T-helper 2 cell treated with Interferon-gamma antibody and Interleukin-4, amounts not matched to agents 100 ng/mL and 5 ng/mL, for 36 hours (primary cell): ENCODE measurements at regions not wholly inside any gene's neighbourhood (a gene's known extent, or its start where the extent isn't known, plus 50 kb on each side); places are given as distances from the start of the nearest gene placed in this dataset.

Source experiments
- intact Hi-C: fragments of 100-400 bp; cut with micrococcal nuclease; formaldehyde crosslinking; loops from one replicate; pipeline ENCODE4 v1.15.1; 2023

- intact Hi-C loops = no loop called here
These were observed 148.2 kb upstream of the NCK2 start for GRCh38 chr2:105596411-105596921.

- intact Hi-C loops = no loop called here
These were observed 149.2 kb upstream of the NCK2 start for GRCh38 chr2:105595536-105595935.

GRCh38 chr2:105593221-105593967 is 151.3 kb upstream of the NCK2 start:
- intact Hi-C loops = no loop called here

- intact Hi-C loops = no loop called here
These were observed 152.4 kb upstream of the NCK2 start for GRCh38 chr2:105592288-105592687.

GRCh38 chr2:105590780-105591660 is 153.7 kb upstream of the NCK2 start:
- intact Hi-C loops = no loop called here

GRCh38 chr2:105588581-105588980 is 156.1 kb upstream of the NCK2 start:
- intact Hi-C loops = no loop called here

- intact Hi-C loops = no loop called here
These were observed 157.1 kb upstream of the NCK2 start for GRCh38 chr2:105587637-105588036.

- intact Hi-C loops = no loop called here
These were observed 160.2 kb upstream of the NCK2 start for GRCh38 chr2:105584435-105585010.

GRCh38 chr2:105582952-105583660 is 161.6 kb upstream of the NCK2 start:
- intact Hi-C loops = no loop called here

- intact Hi-C loops = no loop called here
These were observed 163.2 kb upstream of the NCK2 start for GRCh38 chr2:105581555-105581944.

- intact Hi-C loops = no loop called here
These were observed 163.7 kb upstream of the NCK2 start for GRCh38 chr2:105580870-105581554.

GRCh38 chr2:105580216-105580615 is 164.5 kb upstream of the NCK2 start:
- intact Hi-C loops = no loop called here

- intact Hi-C loops = no loop called here
These were observed 166.5 kb upstream of the NCK2 start for GRCh38 chr2:105578166-105578565.

- intact Hi-C loops = loop anchor here (2.0 kb wide), 2 partner anchors 209 to 517 kb away; no protein-coding TSS in a partner anchor
These were observed 166.9 kb upstream of the NCK2 start for GRCh38 chr2:105577762-105578161.

- intact Hi-C loops = loop anchor here (1.0 to 2.0 kb wide), 3 partner anchors 210 to 518 kb away; no protein-coding TSS in a partner anchor
These were observed 168.1 kb upstream of the NCK2 start for GRCh38 chr2:105576440-105577241.

GRCh38 chr2:105576050-105576439 is 168.7 kb upstream of the NCK2 start:
- intact Hi-C loops = loop anchor here (1.0 to 2.0 kb wide), 3 partner anchors 211 to 519 kb away; no protein-coding TSS in a partner anchor

GRCh38 chr2:105575499-105576025 is 169.2 kb upstream of the NCK2 start:
- intact Hi-C loops = loop anchor here (1.0 to 2.0 kb wide), 3 partner anchors 211 to 519 kb away; no protein-coding TSS in a partner anchor

- intact Hi-C loops = no loop called here
These were observed 169.8 kb upstream of the NCK2 start for GRCh38 chr2:105574796-105575344.
